ENCODE measurements at regions not wholly inside any gene's neighbourhood (a gene's known extent, or its start where the extent isn't known, plus 50 kb on each side); places are given as distances from the start of the nearest gene placed in this dataset.
"Not testable (repeated sequence)": the region's sequence is repeated elsewhere in the genome, so short reads cannot be mapped to it uniquely, and the experiment has no call there.

GRCh38 chr9:97099540-97099939 is 60.6 kb upstream of the CTSV start:
- POLR2A ChIA-PET; H3K4me1 ChIP-seq (ENCODE audit: insufficient read depth, low read length); CTCF ChIA-PET; H3K4me3 ChIP-seq (ENCODE audit: low read length); H3K36me3 Mint-ChIP-seq (ENCODE audit: low read depth); DNase-seq; H3K9me3 Mint-ChIP-seq; H3K27me3 ChIP-seq (ENCODE audit: control insufficient read depth in 1 of 2, insufficient read depth in 2 of 2, low read length in 2 of 2); H3K36me3 ChIP-seq (ENCODE audit: insufficient read depth, low read length); H3K27ac Mint-ChIP-seq; H3K4me1 Mint-ChIP-seq (ENCODE audit: low read depth); H3K9me3 ChIP-seq (ENCODE audit: control insufficient read depth in 1 of 2, insufficient read depth in 1 of 2, low read length in 2 of 2); H3K27me3 Mint-ChIP-seq; H3K27ac ChIP-seq (ENCODE audit: low read depth in 1 of 2, low read length in 2 of 2); H3K4me3 Mint-ChIP-seq; ATAC-seq (ENCODE audit: poor library complexity); intact Hi-C loops (cut with DNase I, micrococcal nuclease): not testable (repeated sequence)

- DNase-seq (no peak), ATAC-seq (ENCODE audit: poor library complexity) (no peak)
- CTCF ChIA-PET = no interaction called here
- H3K9me3 ChIP-seq (ENCODE audit: control insufficient read depth in 1 of 2, insufficient read depth in 1 of 2, low read length in 2 of 2) = no peaks in the 10 kb centered on the region
- Mint-ChIP-seq H3K36me3 (ENCODE audit: low read depth) (no peaks in the 10 kb centered on the region), H3K27ac (no peak overlapping the region), H3K4me1 (ENCODE audit: low read depth) (no peaks in the 10 kb centered on the region), H3K9me3 (no peaks in the 10 kb centered on the region), H3K27me3 (peaks cover 15% of the 10 kb centered on the region), H3K4me3 (no peak overlapping the region)
- no peaks in the 10 kb centered on the region for H3K4me1 ChIP-seq (ENCODE audit: insufficient read depth, low read length)
- POLR2A ChIA-PET = no interaction called here
- no peaks in the 10 kb centered on the region for H3K36me3 ChIP-seq (ENCODE audit: insufficient read depth, low read length)
- no peak overlapping the region for H3K4me3 ChIP-seq (ENCODE audit: low read length)
- no peak for TF ChIP-seq CTCF (IDR thresholded peaks at IDR 0.05)
- H3K27me3 ChIP-seq (ENCODE audit: control insufficient read depth in 1 of 2, insufficient read depth in 2 of 2, low read length in 2 of 2) = peaks cover 0 to 4% of the 10 kb centered on the region in 2 experiments
- intact Hi-C loops (cut with DNase I, micrococcal nuclease) = no loop called here
- H3K27ac ChIP-seq (ENCODE audit: low read depth in 1 of 2, low read length in 2 of 2) = no peak overlapping the region
Measured at GRCh38 chr9:97096793-97097192, 57.9 kb upstream of the CTSV start.

GRCh38 chr9:97089361-97089760 is 50.4 kb upstream of the CTSV start:
- H3K9me3 ChIP-seq (ENCODE audit: control insufficient read depth in 1 of 2, insufficient read depth in 1 of 2, low read length in 2 of 2); CTCF ChIA-PET; H3K9me3 Mint-ChIP-seq; H3K27ac Mint-ChIP-seq; POLR2A ChIA-PET; DNase-seq; ATAC-seq (ENCODE audit: poor library complexity); H3K4me3 ChIP-seq (ENCODE audit: low read length); H3K4me3 Mint-ChIP-seq; H3K4me1 Mint-ChIP-seq (ENCODE audit: low read depth); H3K36me3 ChIP-seq (ENCODE audit: insufficient read depth, low read length); H3K27me3 ChIP-seq (ENCODE audit: control insufficient read depth in 1 of 2, insufficient read depth in 2 of 2, low read length in 2 of 2); H3K36me3 Mint-ChIP-seq (ENCODE audit: low read depth); intact Hi-C loops (cut with DNase I, micrococcal nuclease); H3K4me1 ChIP-seq (ENCODE audit: insufficient read depth, low read length); H3K27ac ChIP-seq (ENCODE audit: low read depth in 1 of 2, low read length in 2 of 2): not testable (repeated sequence)
- peaks cover 62% of the 10 kb centered on the region for H3K27me3 Mint-ChIP-seq
